ENCODE measurements at regions not wholly inside any gene's neighbourhood (a gene's known extent, or its start where the extent isn't known, plus 50 kb on each side); places are given as distances from the start of the nearest gene placed in this dataset.
"Not testable (repeated sequence)": the region's sequence is repeated elsewhere in the genome, so short reads cannot be mapped to it uniquely, and the experiment has no call there.

GRCh38 chr18:30929718-30930117, 112.8 kb downstream of the DSC3 start:
- no peak for DNase-seq (ENCODE audit: low spot score)

DNA sequence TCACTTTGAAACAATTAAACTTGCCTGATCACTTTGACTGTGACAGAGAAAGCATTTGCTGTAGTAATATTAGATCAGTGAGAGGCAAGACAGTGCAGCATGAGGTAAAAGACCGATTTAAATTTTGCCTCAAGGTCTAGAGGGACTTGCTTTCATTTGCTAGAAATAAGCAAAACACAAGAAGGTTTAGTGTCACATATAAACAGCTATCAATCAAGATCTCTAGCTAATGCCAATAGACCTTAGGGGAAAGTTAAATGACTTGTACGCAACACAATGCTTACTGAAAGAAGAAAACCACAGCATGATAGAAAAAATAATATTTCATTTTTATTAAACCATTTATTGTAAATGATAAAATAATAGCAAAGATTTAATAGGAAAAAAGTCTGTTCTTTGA, 113.5 kb downstream of the DSC3 start:
- no peak for DNase-seq (ENCODE audit: low spot score)

DNA sequence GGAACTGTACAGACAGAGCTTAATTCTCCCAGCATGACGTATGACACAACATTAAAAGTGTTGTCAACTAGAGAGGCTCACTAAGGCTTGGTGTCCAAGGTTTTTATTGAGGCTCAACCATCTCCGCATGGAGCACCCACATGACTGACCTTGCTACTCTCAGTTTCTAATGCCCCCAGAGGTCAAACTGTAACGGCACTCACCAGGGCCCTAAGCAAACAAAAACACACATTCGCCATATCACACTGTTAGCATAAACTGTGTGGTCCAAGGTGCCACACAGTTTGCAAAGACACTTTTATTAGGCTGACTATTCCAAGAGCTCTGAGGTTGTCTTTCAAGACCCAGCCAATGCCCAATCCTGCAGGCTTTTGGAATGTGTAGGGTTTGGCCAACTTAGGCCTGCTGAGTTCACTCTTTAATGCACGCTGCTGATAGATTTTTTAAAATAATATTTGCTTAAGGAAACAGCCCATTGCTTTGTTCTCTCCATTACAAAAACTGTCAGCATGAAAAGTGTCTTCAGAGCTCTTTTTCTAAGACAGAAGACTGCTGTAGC, 114.9 kb downstream of the DSC3 start:
- DNase-seq (ENCODE audit: low spot score), result no peak

DNA sequence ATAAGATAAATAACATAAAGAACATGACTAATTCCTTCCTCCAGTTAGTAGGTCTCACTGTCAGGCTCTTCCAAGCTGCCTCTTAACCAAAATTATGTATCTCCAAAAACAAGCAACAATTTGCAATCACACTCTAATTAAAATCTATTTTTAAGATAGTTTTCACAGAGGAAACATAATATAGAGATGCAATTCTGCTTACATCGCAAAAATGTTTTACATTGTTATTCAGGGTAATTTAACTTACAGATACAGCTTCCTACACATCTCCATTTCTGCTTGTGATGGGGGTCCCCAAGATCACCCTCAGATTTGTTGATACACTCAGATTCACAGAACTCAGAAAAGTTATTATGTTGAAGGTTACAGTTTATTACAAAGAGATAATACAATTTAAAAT, 115.5 kb downstream of the DSC3 start:
- no peak for DNase-seq (ENCODE audit: low spot score)

GRCh38 chr18:30925795-30926194, 116.7 kb downstream of the DSC3 start:
- no peak for DNase-seq (ENCODE audit: low spot score)

GRCh38 chr18:30920757-30921156, 121.8 kb downstream of the DSC3 start:
- no peak for DNase-seq (ENCODE audit: low spot score)

GRCh38 chr18:30920351-30920750, 122.2 kb downstream of the DSC3 start:
- DNase-seq (ENCODE audit: low spot score), result no peak

- no peak for DNase-seq (ENCODE audit: low spot score)
Measured at GRCh38 chr18:30917651-30918050, 124.9 kb downstream of the DSC3 start.

GRCh38 chr18:30915336-30915988, 127.1 kb downstream of the DSC3 start:
- DNase-seq (ENCODE audit: low spot score), result no peak

DNA sequence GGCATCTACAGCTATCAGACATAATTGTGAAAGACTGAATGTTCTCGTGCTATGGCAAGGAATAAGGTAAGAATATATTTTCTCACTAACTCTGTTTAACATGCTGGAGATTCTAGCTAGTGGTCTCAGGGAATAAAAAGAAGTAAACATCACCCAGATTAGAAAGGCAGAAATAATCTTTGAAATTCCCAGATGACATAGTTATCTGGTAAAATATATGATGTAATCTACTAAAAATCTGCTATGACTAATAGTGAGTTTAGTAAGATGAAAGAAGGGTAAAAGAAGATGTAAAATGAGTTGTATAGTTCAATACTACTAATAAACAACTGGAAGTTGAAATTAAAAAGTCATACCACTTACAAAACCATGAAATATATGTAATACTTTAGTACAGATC, 134.2 kb downstream of the DSC3 start:
- DNase-seq (ENCODE audit: low spot score), result no peak

- no peak for DNase-seq (ENCODE audit: low spot score)
Measured at GRCh38 chr18:30903566-30903965, 139.0 kb downstream of the DSC3 start.

DNA sequence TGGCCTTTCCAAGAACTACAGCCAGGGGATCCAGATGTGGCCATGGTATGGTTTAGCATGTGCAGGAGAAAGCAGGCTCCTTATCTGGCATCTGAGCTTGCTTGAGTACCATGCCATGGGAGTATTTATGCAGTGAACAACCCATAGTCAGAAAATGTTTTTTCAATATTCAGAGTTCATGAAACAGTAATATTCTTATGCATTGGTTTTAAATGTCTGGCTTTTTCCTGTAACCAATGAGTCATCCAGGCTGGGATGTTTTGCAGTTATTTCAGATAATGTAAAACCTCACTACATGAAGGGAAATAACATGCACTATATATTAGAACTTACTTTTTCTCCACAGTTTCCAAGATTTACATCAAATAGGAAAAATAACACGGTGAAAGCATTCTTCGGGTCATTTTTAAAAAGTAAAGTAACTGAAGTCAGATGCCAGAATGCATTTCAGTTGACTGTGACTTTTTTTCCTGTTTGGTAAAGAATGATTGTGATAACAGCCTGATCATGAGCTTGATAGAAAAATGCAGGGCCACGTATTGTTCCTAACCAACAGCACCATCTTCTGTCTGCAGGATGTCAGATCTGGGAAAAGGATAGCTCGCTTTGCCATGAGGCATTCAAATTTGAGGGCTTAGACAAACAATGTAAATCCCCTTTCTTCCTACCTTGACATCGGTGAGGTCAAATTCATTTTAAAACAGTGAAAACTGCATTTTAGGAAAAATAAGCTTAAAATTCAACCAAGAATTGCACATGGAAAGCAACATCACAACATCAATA, 152.8 kb downstream of the DSC3 start:
- no peak for DNase-seq (ENCODE audit: low spot score)

GRCh38 chr18:30888344-30888743, 154.2 kb downstream of the DSC3 start:
- no peak for DNase-seq (ENCODE audit: low spot score)

DNA sequence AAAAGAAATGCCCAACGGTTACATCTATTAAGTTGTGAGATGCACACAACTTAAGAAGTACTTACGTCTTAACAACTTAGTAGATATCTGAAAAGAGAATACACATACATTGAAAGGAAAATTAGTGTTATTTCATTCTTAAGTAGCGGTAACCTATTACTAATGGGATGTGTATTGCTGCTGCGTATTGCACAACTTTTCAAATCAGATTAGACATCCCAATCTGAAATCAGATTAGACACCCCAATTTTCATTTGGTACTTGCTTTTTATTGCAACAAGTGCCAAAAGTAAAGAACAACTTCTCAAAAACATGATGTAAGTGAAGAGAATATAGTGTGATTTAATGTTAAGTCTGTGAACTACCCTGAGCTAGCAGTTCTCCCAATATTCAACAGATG, 155.5 kb downstream of the DSC3 start:
- no peak for DNase-seq (ENCODE audit: low spot score)

DNA sequence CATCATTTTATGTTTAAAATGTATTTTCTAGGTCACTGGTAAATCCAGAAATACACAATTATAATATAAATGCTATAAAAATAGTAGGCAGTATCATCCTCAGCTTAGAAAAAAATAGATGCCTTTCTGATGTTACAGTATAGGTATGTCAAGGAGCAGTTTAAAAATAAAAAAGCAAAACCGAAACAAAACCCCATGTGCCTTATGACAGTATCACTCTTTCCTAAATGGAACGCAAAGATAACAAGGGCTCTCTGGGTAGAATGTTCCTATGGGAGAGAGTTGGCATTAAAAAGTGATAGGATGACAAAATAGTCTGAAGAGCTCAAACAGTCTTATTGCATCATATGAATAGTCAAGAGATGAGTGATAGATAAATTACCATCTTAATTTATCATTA, 172.1 kb downstream of the DSC3 start:
- no peak for DNase-seq (ENCODE audit: low spot score)

- no peak for DNase-seq (ENCODE audit: low spot score)
Measured at GRCh38 chr18:30862900-30863299, 179.6 kb downstream of the DSC3 start.

DNA sequence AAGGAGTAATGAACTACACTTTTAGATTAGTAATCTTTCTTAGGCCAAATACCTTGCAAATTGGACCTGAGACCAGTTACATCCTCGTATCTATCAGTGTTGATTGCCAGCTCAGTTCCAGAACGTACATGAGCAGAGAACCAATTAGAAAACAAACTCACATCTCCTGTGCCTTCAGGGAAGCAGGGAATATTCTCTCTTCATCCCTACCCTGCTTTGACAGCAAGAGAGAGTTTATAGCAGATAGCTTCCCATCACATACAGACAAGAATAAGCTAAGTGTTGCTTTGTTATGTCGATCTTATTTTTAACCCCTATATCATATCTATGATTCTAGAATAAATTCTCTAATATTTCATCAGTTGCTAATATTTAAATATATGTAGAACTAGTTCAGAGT, 181.8 kb downstream of the DSC3 start:
- no peak for DNase-seq (ENCODE audit: low spot score)

DNA sequence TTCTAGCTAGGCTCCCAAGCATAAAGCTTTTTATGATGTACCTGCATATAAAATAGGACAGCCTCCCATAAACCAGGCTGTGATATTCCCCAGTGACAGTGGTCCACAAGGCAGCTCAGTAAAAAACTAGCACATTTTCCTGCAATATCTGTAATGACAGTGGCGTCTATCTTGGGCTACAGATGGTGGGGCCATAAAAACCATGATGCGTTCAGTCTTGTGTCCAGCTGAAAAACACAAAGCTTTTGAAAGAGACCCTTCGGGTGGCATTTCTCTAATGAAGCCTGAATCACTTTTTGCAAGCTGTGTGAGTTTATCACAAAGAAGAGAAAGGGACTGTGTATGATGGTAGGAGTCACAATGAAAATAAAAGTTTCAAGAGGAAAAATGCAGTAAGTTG, 183.5 kb downstream of the DSC3 start:
- DNase-seq (ENCODE audit: low spot score), result no peak

- no peak for DNase-seq (ENCODE audit: low spot score)
Measured at GRCh38 chr18:30858560-30858959, 184.0 kb downstream of the DSC3 start.

- no peak for DNase-seq (ENCODE audit: low spot score)
Measured at GRCh38 chr18:30855762-30856161, 186.8 kb downstream of the DSC3 start.

GRCh38 chr18:30852980-30853379, 189.6 kb downstream of the DSC3 start:
- no peak for DNase-seq (ENCODE audit: low spot score)

DNA sequence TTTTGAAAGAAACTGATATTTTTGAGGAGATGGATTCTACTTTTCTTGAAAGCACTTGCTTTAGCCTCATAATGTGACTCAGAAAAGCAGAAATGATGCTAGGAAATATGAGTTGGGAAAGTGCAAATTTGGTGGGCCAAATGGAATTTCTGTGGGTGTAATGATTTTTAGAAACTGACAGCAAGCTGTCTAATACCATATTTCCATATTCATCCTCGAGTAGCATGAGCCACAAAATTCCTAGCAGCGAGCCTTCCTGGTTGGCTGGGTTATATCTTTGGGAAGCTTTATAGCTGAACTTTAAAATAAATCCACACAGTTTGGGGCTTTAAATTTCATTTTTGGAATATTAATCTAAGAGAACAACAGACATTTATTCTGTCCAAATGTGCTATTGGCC, 190.0 kb downstream of the DSC3 start:
- DNase-seq (ENCODE audit: low spot score), result no peak

- not testable (repeated sequence) for DNase-seq (ENCODE audit: low spot score)
Measured at GRCh38 chr18:30839056-30839561, 203.4 kb downstream of the DSC3 start.
